ENCODE measurements at regions not wholly inside any gene's neighbourhood (a gene's known extent, or its start where the extent isn't known, plus 50 kb on each side); places are given as distances from the start of the nearest gene placed in this dataset.

DNA sequence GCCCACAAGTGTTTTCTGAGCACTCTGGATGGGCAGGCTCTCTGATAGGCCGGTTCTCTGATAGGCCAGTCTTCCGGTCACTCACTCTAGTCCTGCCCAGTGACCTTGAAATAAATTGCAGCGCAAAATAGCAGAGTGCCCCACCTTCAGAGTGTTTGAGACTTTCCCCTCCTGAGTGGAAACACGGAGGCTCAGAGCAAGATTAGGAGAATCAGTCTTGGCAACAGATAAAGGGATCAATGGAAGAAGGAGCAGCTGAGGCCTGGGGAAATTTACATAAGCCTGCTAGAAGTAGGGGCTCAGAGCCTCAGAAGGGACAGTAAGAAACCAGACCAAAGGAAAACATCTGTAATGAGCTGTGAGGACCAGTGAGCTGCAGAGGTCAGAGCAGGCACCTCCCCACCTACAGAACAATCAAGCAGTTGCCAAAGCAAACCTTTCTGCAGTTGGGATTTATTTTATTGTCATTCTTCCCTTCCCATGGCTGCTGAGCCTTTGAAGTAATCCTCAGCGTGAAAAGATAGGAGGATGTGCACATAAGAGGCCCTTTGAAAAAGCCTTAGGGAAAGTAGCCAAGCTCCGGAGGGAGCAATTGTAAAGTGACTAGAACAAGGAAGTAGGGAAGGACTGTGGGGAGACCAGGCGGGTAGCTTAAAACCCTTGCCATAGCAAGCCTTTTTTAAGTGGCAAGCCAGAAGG is 89.1 kb upstream of the TSPAN5 start:
- TF ChIP-seq EZH2phosphoT487 (IDR thresholded peaks at IDR 0.05; ENCODE audit: low read depth, severe bottlenecking, unreplicated experiment): no peak
- TF ChIP-seq, protein P1, sequence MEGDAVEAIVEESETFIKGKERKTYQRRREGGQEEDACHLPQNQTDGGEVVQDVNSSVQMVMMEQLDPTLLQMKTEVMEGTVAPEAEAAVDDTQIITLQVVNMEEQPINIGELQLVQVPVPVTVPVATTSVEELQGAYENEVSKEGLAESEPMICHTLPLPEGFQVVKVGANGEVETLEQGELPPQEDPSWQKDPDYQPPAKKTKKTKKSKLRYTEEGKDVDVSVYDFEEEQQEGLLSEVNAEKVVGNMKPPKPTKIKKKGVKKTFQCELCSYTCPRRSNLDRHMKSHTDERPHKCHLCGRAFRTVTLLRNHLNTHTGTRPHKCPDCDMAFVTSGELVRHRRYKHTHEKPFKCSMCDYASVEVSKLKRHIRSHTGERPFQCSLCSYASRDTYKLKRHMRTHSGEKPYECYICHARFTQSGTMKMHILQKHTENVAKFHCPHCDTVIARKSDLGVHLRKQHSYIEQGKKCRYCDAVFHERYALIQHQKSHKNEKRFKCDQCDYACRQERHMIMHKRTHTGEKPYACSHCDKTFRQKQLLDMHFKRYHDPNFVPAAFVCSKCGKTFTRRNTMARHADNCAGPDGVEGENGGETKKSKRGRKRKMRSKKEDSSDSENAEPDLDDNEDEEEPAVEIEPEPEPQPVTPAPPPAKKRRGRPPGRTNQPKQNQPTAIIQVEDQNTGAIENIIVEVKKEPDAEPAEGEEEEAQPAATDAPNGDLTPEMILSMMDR (IDR thresholded peaks at IDR 0.05; ENCODE audit: poor library complexity): no peak

Measured in hepatocyte (in vitro differentiated cells).